ENCODE measurements at regions not wholly inside any gene's neighbourhood (a gene's known extent, or its start where the extent isn't known, plus 50 kb on each side); places are given as distances from the start of the nearest gene placed in this dataset.
"Not testable (repeated sequence)": the region's sequence is repeated elsewhere in the genome, so short reads cannot be mapped to it uniquely, and the experiment has no call there.

DNA sequence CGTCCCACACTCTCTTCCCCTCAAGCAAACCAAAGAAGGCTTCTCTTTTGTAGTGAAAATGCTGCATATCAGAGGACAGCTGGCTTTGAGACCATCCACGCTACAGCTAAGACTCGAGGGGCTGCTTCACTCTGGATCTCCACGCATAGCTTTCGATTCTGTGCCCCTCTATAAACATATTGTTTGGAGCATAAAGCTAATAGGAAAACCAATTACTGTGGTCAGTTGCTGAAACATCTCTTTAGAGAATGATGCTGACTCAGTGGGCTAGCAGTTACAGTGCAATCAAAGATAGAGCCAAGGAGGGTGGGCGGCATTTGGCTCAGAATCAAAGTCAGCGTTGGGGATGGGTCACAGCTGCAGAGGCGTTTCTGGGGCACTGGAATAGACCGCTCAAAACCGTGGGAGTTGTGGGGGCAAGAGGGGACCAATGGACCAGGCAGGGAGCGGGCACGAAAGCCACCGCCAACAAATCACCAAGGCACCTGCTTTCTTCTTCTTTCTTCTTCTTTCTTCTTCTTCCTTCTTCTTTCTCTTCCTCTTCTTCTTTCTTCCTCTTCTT is 76.7 kb downstream of the RASL11A start (continued):
- TF ChIP-seq CREB5 (CRISPR knock-in tag; IDR thresholded peaks at IDR 0.05; ENCODE audit: low read depth) (no peak), ESRRG (CRISPR knock-in tag; IDR thresholded peaks at IDR 0.05) (no peak), ZNF70 (CRISPR knock-in tag; IDR thresholded peaks at IDR 0.05) (no peak)
- TF ChIP-seq, protein P1, sequence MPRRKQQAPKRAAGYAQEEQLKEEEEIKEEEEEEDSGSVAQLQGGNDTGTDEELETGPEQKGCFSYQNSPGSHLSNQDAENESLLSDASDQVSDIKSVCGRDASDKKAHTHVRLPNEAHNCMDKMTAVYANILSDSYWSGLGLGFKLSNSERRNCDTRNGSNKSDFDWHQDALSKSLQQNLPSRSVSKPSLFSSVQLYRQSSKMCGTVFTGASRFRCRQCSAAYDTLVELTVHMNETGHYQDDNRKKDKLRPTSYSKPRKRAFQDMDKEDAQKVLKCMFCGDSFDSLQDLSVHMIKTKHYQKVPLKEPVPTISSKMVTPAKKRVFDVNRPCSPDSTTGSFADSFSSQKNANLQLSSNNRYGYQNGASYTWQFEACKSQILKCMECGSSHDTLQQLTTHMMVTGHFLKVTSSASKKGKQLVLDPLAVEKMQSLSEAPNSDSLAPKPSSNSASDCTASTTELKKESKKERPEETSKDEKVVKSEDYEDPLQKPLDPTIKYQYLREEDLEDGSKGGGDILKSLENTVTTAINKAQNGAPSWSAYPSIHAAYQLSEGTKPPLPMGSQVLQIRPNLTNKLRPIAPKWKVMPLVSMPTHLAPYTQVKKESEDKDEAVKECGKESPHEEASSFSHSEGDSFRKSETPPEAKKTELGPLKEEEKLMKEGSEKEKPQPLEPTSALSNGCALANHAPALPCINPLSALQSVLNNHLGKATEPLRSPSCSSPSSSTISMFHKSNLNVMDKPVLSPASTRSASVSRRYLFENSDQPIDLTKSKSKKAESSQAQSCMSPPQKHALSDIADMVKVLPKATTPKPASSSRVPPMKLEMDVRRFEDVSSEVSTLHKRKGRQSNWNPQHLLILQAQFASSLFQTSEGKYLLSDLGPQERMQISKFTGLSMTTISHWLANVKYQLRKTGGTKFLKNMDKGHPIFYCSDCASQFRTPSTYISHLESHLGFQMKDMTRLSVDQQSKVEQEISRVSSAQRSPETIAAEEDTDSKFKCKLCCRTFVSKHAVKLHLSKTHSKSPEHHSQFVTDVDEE (CRISPR knock-in tag; IDR thresholded peaks at IDR 0.05) = no peak

- no peak for TF ChIP-seq ISL1 (CRISPR knock-in tag; IDR thresholded peaks at IDR 0.05)
- no peak for TF ChIP-seq GLIS3 (CRISPR knock-in tag; IDR thresholded peaks at IDR 0.05)
- TF ChIP-seq CSDC2 (CRISPR knock-in tag; IDR thresholded peaks at IDR 0.05) = no peak
- no peak for TF ChIP-seq TCF4 (CRISPR knock-in tag; IDR thresholded peaks at IDR 0.05; ENCODE audit: borderline replicate concordance)
- ATAC-seq = no peak
These were observed 76.0 kb upstream of the GTF3A start for GRCh38 chr13:27348461-27348860.

GRCh38 chr13:27349458-27349857 is 75.0 kb upstream of the GTF3A start:
- ATAC-seq = no peak
- no peak for TF ChIP-seq ARNTL (CRISPR knock-in tag; IDR thresholded peaks at IDR 0.05; ENCODE audit: borderline replicate concordance, low read depth)
- TF ChIP-seq RARB (CRISPR knock-in tag; IDR thresholded peaks at IDR 0.05) = no peak
- no peak for TF ChIP-seq BACH2 (CRISPR knock-in tag; IDR thresholded peaks at IDR 0.05; ENCODE audit: borderline replicate concordance)

DNA sequence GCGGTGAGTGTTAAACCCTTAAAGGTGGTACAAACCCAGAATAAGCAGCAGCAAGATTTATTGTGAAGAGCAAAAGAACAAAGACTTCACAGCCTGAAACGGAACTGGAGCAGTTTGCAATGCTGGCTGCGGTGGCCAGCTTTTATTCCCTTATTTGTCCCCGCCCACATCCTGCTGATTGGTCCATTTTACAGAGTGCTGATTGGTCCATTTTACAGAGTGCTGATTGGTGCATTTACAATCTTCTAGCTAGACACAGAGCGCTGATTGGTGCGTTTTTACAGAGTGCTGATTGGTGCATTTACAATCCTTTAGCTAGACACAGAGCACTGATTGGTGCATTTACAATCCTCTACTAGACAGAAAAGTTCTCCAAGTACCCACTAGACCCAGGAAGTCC is 73.6 kb upstream of the GTF3A start:
- not testable (repeated sequence) for ATAC-seq

- TF ChIP-seq ESRRG (CRISPR knock-in tag; IDR thresholded peaks at IDR 0.05) (no peak), PPARA (CRISPR knock-in tag; IDR thresholded peaks at IDR 0.05; ENCODE audit: borderline replicate concordance) (no peak), TCF4 (CRISPR knock-in tag; IDR thresholded peaks at IDR 0.05; ENCODE audit: borderline replicate concordance) (no peak), ARNTL (CRISPR knock-in tag; IDR thresholded peaks at IDR 0.05; ENCODE audit: borderline replicate concordance, low read depth) (no peak)
- no peak; the same call in 2 of the 3 replicates for ATAC-seq
These were observed 71.7 kb upstream of the GTF3A start for GRCh38 chr13:27352698-27353097.

DNA sequence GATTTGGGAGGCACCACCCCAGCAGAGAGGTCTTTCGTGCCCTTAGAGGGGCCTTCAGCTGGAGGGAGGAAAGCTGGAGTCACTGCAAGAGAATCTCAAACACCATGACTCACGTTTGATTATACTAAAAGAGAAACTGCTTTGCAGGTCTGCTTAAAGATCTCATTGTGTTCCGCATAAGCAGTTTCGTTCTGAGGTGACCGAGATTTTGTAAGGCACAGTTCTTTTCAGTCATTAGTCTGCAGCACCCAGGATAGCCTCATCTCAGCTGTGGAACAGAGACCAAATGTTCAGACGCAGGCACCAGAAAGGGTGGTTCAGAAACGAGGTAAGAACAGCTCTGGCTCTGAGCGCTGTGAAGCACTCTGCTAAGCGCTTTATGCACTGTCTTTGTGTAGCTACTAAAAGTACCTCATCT is 71.2 kb upstream of the GTF3A start:
- peak; percentile 75 for ATAC-seq
- TF ChIP-seq RARB (CRISPR knock-in tag; IDR thresholded peaks at IDR 0.05) = no peak
- TF ChIP-seq ESRRG (CRISPR knock-in tag; IDR thresholded peaks at IDR 0.05) = no peak
- TF ChIP-seq TOX (CRISPR knock-in tag; IDR thresholded peaks at IDR 0.05; ENCODE audit: borderline replicate concordance) = no peak
- TF ChIP-seq CSDC2 (CRISPR knock-in tag; IDR thresholded peaks at IDR 0.05) = no peak
- TF ChIP-seq CREB5 (CRISPR knock-in tag; IDR thresholded peaks at IDR 0.05; ENCODE audit: low read depth) = no peak
- TF ChIP-seq ZFP30 (CRISPR knock-in tag; IDR thresholded peaks at IDR 0.05) = no peak
- no peak for TF ChIP-seq ZNF70 (CRISPR knock-in tag; IDR thresholded peaks at IDR 0.05)
- TF ChIP-seq ZFP3 (CRISPR knock-in tag; IDR thresholded peaks at IDR 0.05) = no peak
- no peak for TF ChIP-seq TCF4 (CRISPR knock-in tag; IDR thresholded peaks at IDR 0.05; ENCODE audit: borderline replicate concordance)
- TF ChIP-seq BACH2 (CRISPR knock-in tag; IDR thresholded peaks at IDR 0.05; ENCODE audit: borderline replicate concordance) = no peak
- no peak for TF ChIP-seq PPARA (CRISPR knock-in tag; IDR thresholded peaks at IDR 0.05; ENCODE audit: borderline replicate concordance)
- TF ChIP-seq, protein P2, sequence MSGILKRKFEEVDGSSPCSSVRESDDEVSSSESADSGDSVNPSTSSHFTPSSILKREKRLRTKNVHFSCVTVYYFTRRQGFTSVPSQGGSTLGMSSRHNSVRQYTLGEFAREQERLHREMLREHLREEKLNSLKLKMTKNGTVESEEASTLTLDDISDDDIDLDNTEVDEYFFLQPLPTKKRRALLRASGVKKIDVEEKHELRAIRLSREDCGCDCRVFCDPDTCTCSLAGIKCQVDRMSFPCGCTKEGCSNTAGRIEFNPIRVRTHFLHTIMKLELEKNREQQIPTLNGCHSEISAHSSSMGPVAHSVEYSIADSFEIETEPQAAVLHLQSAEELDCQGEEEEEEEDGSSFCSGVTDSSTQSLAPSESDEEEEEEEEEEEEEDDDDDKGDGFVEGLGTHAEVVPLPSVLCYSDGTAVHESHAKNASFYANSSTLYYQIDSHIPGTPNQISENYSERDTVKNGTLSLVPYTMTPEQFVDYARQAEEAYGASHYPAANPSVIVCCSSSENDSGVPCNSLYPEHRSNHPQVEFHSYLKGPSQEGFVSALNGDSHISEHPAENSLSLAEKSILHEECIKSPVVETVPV (CRISPR knock-in tag; IDR thresholded peaks at IDR 0.05) = no peak
- no peak for TF ChIP-seq ZNF565 (CRISPR knock-in tag; conservative IDR thresholded peaks at IDR 0.05; ENCODE audit: low read depth)
- TF ChIP-seq OSR1 (CRISPR knock-in tag; IDR thresholded peaks at IDR 0.05) = no peak
- TF ChIP-seq, protein P1 (CRISPR knock-in tag; IDR thresholded peaks at IDR 0.05) = no peak
- no peak for TF ChIP-seq ARNTL (CRISPR knock-in tag; IDR thresholded peaks at IDR 0.05; ENCODE audit: borderline replicate concordance, low read depth)
- TF ChIP-seq ZC3H10 (CRISPR knock-in tag; IDR thresholded peaks at IDR 0.05) = no peak
- no peak for TF ChIP-seq SNAI2 (CRISPR knock-in tag; IDR thresholded peaks at IDR 0.05)
